Pancreas (tissue), 10 donors: ENCODE measurements at regions not wholly inside any gene's neighbourhood (a gene's known extent, or its start where the extent isn't known, plus 50 kb on each side); places are given as distances from the start of the nearest gene placed in this dataset.

ENCODE experiments used
- ATAC-seq, 4 donors: fragments of 200-7000 bp; cut with Tn5 transposase; one replicate each; pipeline versions ENCODE4 v1.8.0 to v1.9.1; 2020; ENCODE audit warnings: mild to moderate bottlenecking in 4 of 4, moderate library complexity in 4 of 4
- DNase-seq, 6 donors: peaks; one replicate each; pipeline ENCODE4 v3.0.0-alpha.2; 2020
- FAIRE-seq: peaks from 2 replicates; lab custom pipeline; 2012; peaks lifted over from hg19 to GRCh38; lab: Jason Lieb, UNC
- H3K27ac ChIP-seq, 4 donors: fragments of 200-600 bp; sonication (generic); 1 replicate in 3 of 4; 2 replicates in 1 of 4; pipeline versions ENCODE4 v1.5.0 to v1.8.0; 2020
- H3K27me3 ChIP-seq, 4 donors: fragments of 200-600 bp; one replicate each; pipeline ENCODE4 v1.8.0; 2021
- H3K36me3 ChIP-seq, 3 donors: fragments of 200-600 bp; sonication (generic) in 1 of 3; one replicate each; pipeline versions ENCODE4 v1.5.0 to v1.8.0; 2020 to 2021
- H3K4me1 ChIP-seq, 3 donors: fragments of 200-600 bp; one replicate each; pipeline ENCODE4 v1.8.0; 2021
- H3K4me3 ChIP-seq, 4 donors: fragments of 200-600 bp; sonication (generic) in 2 of 4; one replicate each; pipeline versions ENCODE4 v1.5.0 to v1.8.0; 2020 to 2021
- H3K9me3 ChIP-seq, 4 donors: fragments of 200-600 bp; one replicate each; pipeline ENCODE4 v1.8.0; 2021
- WGBS, 2 donors: extraction: QIAGEN DNeasy Blood & Tissue Kit; methylation state at CpG; one replicate each; pipeline ENCODE4 v1.1.7; 2013; 5-methylcytosine and 5-hydroxymethylcytosine counted together
- intact Hi-C, 3 donors: fragments of 100-400 bp; cut with DNase I; formaldehyde crosslinking; loops; one replicate each; pipeline versions ENCODE4 v1.11.1 to v1.14.2; 2022
- TF ChIP-seq, protein P1 (sequence below), 4 donors: fragments of 200-600 bp; sonication (generic) in 3 of 4; IDR thresholded peaks; one replicate each; pipeline versions ENCODE4 v1.5.0 to v1.8.0; 2021; ENCODE audit warnings: antibody characterized with exemption in 4 of 4
- donor health status: healthy with polysubstance abuse.
- donor health status: DM: no; HTN: no; CAD: no; lungs with moderate emphysema.
- donor health status: DM: no; HTN: no; CAD: no.
- donor health status: control.
- donor health status: control.
- donor health status: Bipolar disorder and iron deficiency.
- donor health status: DM: yes; HTN: yes; CAD: no.
- donor health status: DM: no; HTN: no; CAD: no.
- donor health status: DM: no; HTN: no; CAD: no.
- donor health status: DM: yes; HTN: yes; CAD: no.

DNA sequence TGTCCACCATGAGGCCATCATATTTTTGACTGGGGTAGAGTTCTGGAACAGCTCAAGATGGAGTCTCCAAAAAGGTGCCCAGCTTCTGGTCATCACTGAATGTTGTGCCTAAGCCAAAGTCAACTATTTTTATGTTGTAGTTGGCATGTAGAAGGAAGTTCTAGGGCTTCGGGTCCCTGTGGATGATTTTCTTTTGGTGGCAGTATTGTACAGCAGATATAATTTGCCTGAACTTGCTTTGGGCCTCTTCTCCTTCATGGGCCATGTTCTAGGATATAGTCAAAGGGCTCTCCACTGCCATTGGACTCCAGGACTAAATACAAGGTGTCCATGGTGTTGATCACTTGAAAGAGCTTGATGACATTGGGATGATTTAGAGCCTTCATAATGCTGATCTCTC lies 143.6 kb downstream of the SLC38A4 start:
- Histone ChIP-seq H3K4me3 (no peak overlapping the region), H3K36me3 (no peaks in the 10 kb centered on the region), H3K4me1 (no peaks in the 10 kb centered on the region), H3K27me3 (no peaks in the 10 kb centered on the region), H3K27ac (no peak overlapping the region), H3K9me3 (no peaks in the 10 kb centered on the region)
- TF ChIP-seq, protein P1, sequence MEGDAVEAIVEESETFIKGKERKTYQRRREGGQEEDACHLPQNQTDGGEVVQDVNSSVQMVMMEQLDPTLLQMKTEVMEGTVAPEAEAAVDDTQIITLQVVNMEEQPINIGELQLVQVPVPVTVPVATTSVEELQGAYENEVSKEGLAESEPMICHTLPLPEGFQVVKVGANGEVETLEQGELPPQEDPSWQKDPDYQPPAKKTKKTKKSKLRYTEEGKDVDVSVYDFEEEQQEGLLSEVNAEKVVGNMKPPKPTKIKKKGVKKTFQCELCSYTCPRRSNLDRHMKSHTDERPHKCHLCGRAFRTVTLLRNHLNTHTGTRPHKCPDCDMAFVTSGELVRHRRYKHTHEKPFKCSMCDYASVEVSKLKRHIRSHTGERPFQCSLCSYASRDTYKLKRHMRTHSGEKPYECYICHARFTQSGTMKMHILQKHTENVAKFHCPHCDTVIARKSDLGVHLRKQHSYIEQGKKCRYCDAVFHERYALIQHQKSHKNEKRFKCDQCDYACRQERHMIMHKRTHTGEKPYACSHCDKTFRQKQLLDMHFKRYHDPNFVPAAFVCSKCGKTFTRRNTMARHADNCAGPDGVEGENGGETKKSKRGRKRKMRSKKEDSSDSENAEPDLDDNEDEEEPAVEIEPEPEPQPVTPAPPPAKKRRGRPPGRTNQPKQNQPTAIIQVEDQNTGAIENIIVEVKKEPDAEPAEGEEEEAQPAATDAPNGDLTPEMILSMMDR (IDR thresholded peaks at IDR 0.05) = no peak
- 70 to 77% methylated on average over 1 of the region's 1 CpG for WGBS, 2 donors
- ATAC-seq = no peak
- intact Hi-C loops = loop anchor here in 1 of 3 donors (5.0 kb wide), 1 partner anchor 250 kb away; no protein-coding TSS in a partner anchor
- FAIRE-seq = no peak
- DNase-seq = no peak

DNA sequence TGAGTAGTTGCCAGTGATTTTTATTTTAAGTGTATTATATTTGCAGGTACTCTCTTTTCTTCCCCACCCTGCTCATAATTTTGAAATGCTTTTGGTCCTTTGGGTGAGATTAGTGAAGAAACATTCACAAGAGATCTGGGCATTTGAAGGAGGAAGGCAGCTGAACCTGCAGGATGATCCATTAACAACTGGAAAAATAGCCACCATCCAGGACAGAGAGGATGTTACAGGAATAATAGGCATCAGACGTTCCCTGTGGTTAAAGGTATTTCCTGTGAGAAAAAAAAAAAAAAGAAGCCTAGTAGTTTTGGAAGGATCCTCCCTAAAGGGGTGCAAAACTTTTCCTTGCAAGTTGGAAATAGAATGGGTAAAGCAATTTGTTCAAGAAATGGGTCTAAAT lies 145.3 kb downstream of the SLC38A4 start:
- ATAC-seq (no peak), DNase-seq (no peak), FAIRE-seq (no peak)
- Histone ChIP-seq H3K27ac (no peak overlapping the region), H3K4me3 (no peak overlapping the region), H3K27me3 (no peaks in the 10 kb centered on the region), H3K4me1 (no peaks in the 10 kb centered on the region), H3K9me3 (no peaks in the 10 kb centered on the region), H3K36me3 (no peaks in the 10 kb centered on the region)
- TF ChIP-seq, protein P1 (IDR thresholded peaks at IDR 0.05) = no peak
- 26 to 41% methylated on average over 1 of the region's 1 CpG for WGBS, 2 donors
- intact Hi-C loops = loop anchor here in 1 of 3 donors (5.0 kb wide), 1 partner anchor 252 kb away; no protein-coding TSS in a partner anchor

DNA sequence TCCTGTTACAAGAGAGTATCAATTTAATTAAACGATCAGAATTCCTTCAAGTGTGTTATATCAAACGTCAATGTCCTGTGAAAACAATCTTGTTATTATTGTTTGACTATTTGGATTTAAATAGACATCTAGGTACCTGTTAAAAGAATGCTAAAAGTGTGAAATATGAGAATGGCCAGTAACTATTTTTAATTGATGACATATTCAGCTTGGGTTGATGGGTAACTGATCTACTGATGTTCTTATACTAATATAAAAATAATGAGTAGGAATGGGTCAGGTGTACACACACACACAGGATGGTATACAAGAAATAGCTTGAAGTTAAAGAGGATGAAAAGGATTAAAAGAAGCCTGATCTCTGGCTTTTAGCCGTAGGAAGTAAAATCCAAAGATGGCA lies 146.0 kb downstream of the SLC38A4 start:
- intact Hi-C loops = loop anchor here in 2 of 3 donors (5.0 to 10.0 kb wide), 2 partner anchors 253 to 255 kb away; no protein-coding TSS in a partner anchor
- TF ChIP-seq, protein P1 (IDR thresholded peaks at IDR 0.05) = no peak
- Histone ChIP-seq H3K27ac (no peak overlapping the region), H3K4me1 (no peaks in the 10 kb centered on the region), H3K9me3 (no peaks in the 10 kb centered on the region), H3K36me3 (no peaks in the 10 kb centered on the region), H3K4me3 (no peak overlapping the region), H3K27me3 (no peaks in the 10 kb centered on the region)
- no peak for ATAC-seq
- no peak for FAIRE-seq
- DNase-seq = no peak
- 23 to 44% methylated on average over 3 of the region's 3 CpGs for WGBS, 2 donors

DNA sequence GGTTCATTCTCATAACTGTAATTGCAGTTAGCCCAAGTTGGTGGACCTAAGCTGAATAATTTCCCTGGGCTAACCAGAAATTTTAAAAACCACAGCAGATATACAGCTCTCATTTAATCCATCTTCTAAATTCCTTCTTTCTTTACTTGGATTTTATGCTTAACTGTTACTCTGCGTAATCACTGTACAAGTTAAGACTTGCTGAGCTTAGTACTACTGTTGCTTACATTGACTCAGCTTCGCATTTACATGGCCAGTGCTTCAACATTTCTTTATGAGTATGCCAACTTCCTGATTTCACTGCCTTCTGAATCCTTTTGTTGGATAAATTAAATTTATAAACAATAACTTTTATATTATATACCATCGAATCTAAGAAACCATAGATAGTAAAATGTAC lies 147.4 kb downstream of the SLC38A4 start:
- Histone ChIP-seq H3K9me3 (no peaks in the 10 kb centered on the region), H3K27me3 (no peaks in the 10 kb centered on the region), H3K27ac (no peak overlapping the region), H3K36me3 (no peaks in the 10 kb centered on the region), H3K4me1 (no peaks in the 10 kb centered on the region), H3K4me3 (no peak overlapping the region)
- DNase-seq (no peak), FAIRE-seq (no peak), ATAC-seq (no peak)
- TF ChIP-seq, protein P1 (IDR thresholded peaks at IDR 0.05) = no peak
- intact Hi-C loops = loop anchor here in 1 of 3 donors (10.0 kb wide), 1 partner anchor 256 kb away; no protein-coding TSS in a partner anchor
- WGBS, 2 donors = 83 to 89% methylated on average over 3 of the region's 3 CpGs

DNA sequence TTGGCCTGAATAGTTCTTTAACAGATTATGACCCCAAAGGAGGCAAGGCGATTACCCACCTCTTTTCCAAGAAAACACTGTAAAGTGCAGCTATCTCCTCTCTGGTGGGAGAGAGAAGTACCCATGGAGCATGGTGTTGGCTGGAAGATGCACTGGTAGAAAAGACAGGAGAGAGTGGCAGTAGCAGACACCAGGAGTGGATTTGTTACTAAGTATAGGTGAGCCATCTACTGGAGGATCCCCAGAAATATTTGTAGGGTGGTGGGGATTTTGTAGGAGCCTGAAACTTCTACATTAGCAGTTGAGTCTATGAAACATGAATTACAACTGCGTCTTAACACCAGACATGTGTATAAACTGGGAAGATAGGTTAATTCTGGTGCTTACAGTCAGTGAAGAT lies 148.0 kb downstream of the SLC38A4 start:
- ATAC-seq (peak in 1 of 4 donors; percentile 29), FAIRE-seq (no peak), DNase-seq (no peak)
- H3K27ac ChIP-seq = no peak overlapping the region
- TF ChIP-seq, protein P1 (IDR thresholded peaks at IDR 0.05) = no peak
- WGBS, 2 donors = 93 to 95% methylated on average over 2 of the region's 2 CpGs
- H3K4me1 ChIP-seq = no peaks in the 10 kb centered on the region
- no peak overlapping the region for H3K4me3 ChIP-seq
- H3K36me3 ChIP-seq = no peaks in the 10 kb centered on the region
- intact Hi-C loops = loop anchor here in 1 of 3 donors (10.0 kb wide), 1 partner anchor 257 kb away; no protein-coding TSS in a partner anchor
- H3K9me3 ChIP-seq = no peaks in the 10 kb centered on the region
- no peaks in the 10 kb centered on the region for H3K27me3 ChIP-seq
